ENCODE measurements at regions not wholly inside any gene's neighbourhood (a gene's known extent, or its start where the extent isn't known, plus 50 kb on each side); places are given as distances from the start of the nearest gene placed in this dataset.

DNA sequence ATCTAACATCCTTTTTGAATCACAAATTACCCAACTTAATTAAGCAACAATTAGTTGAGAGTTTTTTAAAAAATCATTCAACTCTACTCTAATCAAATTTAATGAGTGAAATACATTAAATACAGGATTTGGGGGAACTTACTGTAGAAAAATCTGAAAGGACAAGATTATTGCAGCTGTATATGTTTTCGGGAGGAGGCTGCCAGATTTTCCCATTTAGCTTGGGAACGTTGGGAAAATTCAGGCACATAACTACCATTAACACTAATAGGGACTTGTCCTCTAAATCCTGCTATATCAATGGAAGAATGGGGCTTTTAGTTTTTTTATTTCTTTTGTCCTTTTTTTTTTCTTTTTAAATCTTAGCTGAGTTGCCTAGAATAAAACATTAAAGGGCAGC is 691.4 kb upstream of the FZD8 start:
- Histone ChIP-seq H3K9ac (ENCODE audit: control insufficient read depth, insufficient read depth, low read length) (no peak overlapping the region), H3K9me3 (replicated peaks; ENCODE audit: control insufficient read depth, insufficient read depth, low read length) (no peaks in the 10 kb centered on the region), H3K4me2 (ENCODE audit: control insufficient read depth, insufficient read depth) (no peak overlapping the region), H3K27ac (ENCODE audit: control insufficient read depth, insufficient read depth) (no peak overlapping the region), H2AFZ (ENCODE audit: control insufficient read depth, low read depth, low read length) (no peak overlapping the region), H4K20me1 (ENCODE audit: control insufficient read depth, insufficient read depth) (no peaks in the 10 kb centered on the region), H3K4me1 (ENCODE audit: control insufficient read depth, insufficient read depth, low read length) (no peaks in the 10 kb centered on the region), H3K79me2 (ENCODE audit: control insufficient read depth, insufficient read depth, low read length) (no peaks in the 10 kb centered on the region), H3K36me3 (ENCODE audit: control insufficient read depth in 2 of 2, insufficient read depth in 2 of 2, low read length in 1 of 2) (no peaks in the 10 kb centered on the region), H3K27me3 (replicated peaks in 1 of 2; ENCODE audit: control insufficient read depth in 2 of 2, insufficient read depth in 2 of 2, low read length in 1 of 2) (no peaks in the 10 kb centered on the region), H3K4me3 (no peak overlapping the region)
- intact Hi-C loops (cut with micrococcal nuclease; ENCODE audit: unreplicated experiment) = no loop called here
- WGBS (ENCODE audit: insufficient coverage, insufficient replicate concordance, low lambda C conversion rate, missing lambda C conversion rate) = 11% methylated on average over 2 of the region's 2 CpGs
- SMC1A ChIA-PET (ENCODE audit: uncharacterized antibody, unreplicated experiment) = no interaction called here
- ATAC-seq = no peak
- no peak for TF ChIP-seq NFYA (IDR thresholded peaks at IDR 0.05; ENCODE audit: borderline replicate concordance, low read depth, low read length)
- TF ChIP-seq JUNB (IDR thresholded peaks at IDR 0.05) = no peak
- TF ChIP-seq KDM1A (IDR thresholded peaks at IDR 0.05; ENCODE audit: borderline replicate concordance) = no peak
- TF ChIP-seq SMARCA5 (IDR thresholded peaks at IDR 0.05) = no peak
- TF ChIP-seq, protein P1, sequence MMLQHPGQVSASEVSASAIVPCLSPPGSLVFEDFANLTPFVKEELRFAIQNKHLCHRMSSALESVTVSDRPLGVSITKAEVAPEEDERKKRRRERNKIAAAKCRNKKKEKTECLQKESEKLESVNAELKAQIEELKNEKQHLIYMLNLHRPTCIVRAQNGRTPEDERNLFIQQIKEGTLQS (IDR thresholded peaks at IDR 0.05; ENCODE audit: borderline replicate concordance, extremely low read depth, low read depth, low read length) = no peak
- TF ChIP-seq PML (IDR thresholded peaks at IDR 0.05; ENCODE audit: low read length) = no peak
- TF ChIP-seq IKZF1 (conservative IDR thresholded peaks at IDR 0.05) = no peak
- TF ChIP-seq CHD1 (IDR thresholded peaks at IDR 0.05; ENCODE audit: low read depth, low read length) = no peak
- no peak for DNase-seq (ENCODE audit: low read depth, low spot score)
- RAD21 ChIA-PET (ENCODE audit: unreplicated experiment) = no interaction called here
- POLR2A ChIA-PET = no interaction called here
- in situ Hi-C loops (cut with MboI) = no loop called here
- BruUV-seq (replicated peaks) = no TSS peak
- CTCF ChIA-PET = no interaction called here
- FAIRE-seq = no peak

DNA sequence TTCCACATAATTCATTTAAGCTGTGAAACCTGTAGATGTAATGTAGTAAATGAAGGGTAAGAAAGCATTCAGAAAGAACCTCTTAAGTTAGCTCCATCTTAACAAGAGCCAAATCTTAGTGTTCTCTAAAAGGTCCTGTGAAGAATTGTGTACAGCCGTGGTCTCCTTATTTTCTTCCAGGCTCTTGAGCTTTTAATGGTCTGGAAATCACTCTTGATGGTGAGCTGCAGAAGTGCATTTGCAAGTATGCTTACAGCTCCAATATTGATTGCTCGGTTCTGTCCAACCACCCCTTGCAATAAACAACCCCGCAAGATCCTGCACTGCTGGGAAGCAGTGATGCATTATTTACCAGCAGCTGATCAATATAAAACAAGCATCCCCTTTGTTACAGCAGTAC is 690.8 kb upstream of the FZD8 start:
- 6% methylated on average over 3 of the region's 3 CpGs for WGBS (ENCODE audit: insufficient coverage, insufficient replicate concordance, low lambda C conversion rate, missing lambda C conversion rate)
- in situ Hi-C loops (cut with MboI) (no loop called here), intact Hi-C loops (cut with micrococcal nuclease; ENCODE audit: unreplicated experiment) (no loop called here)
- H3K9me3 ChIP-seq (replicated peaks; ENCODE audit: control insufficient read depth, insufficient read depth, low read length) = no peaks in the 10 kb centered on the region
- no TSS peak for BruUV-seq (replicated peaks)
- H3K79me2 ChIP-seq (ENCODE audit: control insufficient read depth, insufficient read depth, low read length) = no peaks in the 10 kb centered on the region
- H3K27me3 ChIP-seq (replicated peaks in 1 of 2; ENCODE audit: control insufficient read depth in 2 of 2, insufficient read depth in 2 of 2, low read length in 1 of 2) = no peaks in the 10 kb centered on the region
- H3K4me2 ChIP-seq (ENCODE audit: control insufficient read depth, insufficient read depth) = no peak overlapping the region
- RAD21 ChIA-PET (ENCODE audit: unreplicated experiment) = no interaction called here
- no peak overlapping the region for H2AFZ ChIP-seq (ENCODE audit: control insufficient read depth, low read depth, low read length)
- CTCF ChIA-PET = no interaction called here
- DNase-seq (ENCODE audit: low read depth, low spot score) = no peak
- SMC1A ChIA-PET (ENCODE audit: uncharacterized antibody, unreplicated experiment) = interaction anchor here (0.9 kb wide), 1 partner anchor 10 kb away, joined by 3 read pairs; no protein-coding TSS in a partner anchor
- ATAC-seq = no peak
- FAIRE-seq = no peak
- no peak overlapping the region for H3K4me3 ChIP-seq
- no peak overlapping the region for H3K27ac ChIP-seq (ENCODE audit: control insufficient read depth, insufficient read depth)
- no peak overlapping the region for H3K9ac ChIP-seq (ENCODE audit: control insufficient read depth, insufficient read depth, low read length)
- no peaks in the 10 kb centered on the region for H4K20me1 ChIP-seq (ENCODE audit: control insufficient read depth, insufficient read depth)
- POLR2A ChIA-PET = no interaction called here
- no peaks in the 10 kb centered on the region for H3K36me3 ChIP-seq (ENCODE audit: control insufficient read depth in 2 of 2, insufficient read depth in 2 of 2, low read length in 1 of 2)
- H3K4me1 ChIP-seq (ENCODE audit: control insufficient read depth, insufficient read depth, low read length) = no peaks in the 10 kb centered on the region
- TF ChIP-seq IKZF2 (IDR thresholded peaks at IDR 0.05) (no peak), PAX8 (IDR thresholded peaks at IDR 0.05) (no peak), CREB1 (IDR thresholded peaks at IDR 0.05; ENCODE audit: low read depth) (no peak), IRF4 (IDR thresholded peaks at IDR 0.05; ENCODE audit: low read depth, low read length) (no peak), MYC (IDR thresholded peaks at IDR 0.05; ENCODE audit: insufficient read depth, insufficient read length, insufficient replicate concordance, low read length, severe bottlenecking) (no peak), EZH2 (IDR thresholded peaks at IDR 0.05; ENCODE audit: borderline replicate concordance, control insufficient read depth, low read depth, low read length) (no peak), CEBPB (IDR thresholded peaks at IDR 0.05; ENCODE audit: borderline replicate concordance in 1 of 2, low read depth in 2 of 2, low read length in 2 of 2) (no peak), RCOR1 (conservative IDR thresholded peaks at IDR 0.05; ENCODE audit: low read depth, low read length) (no peak), HDAC6 (IDR thresholded peaks at IDR 0.05; ENCODE audit: unreplicated experiment) (no peak)
- TF ChIP-seq, protein P2, sequence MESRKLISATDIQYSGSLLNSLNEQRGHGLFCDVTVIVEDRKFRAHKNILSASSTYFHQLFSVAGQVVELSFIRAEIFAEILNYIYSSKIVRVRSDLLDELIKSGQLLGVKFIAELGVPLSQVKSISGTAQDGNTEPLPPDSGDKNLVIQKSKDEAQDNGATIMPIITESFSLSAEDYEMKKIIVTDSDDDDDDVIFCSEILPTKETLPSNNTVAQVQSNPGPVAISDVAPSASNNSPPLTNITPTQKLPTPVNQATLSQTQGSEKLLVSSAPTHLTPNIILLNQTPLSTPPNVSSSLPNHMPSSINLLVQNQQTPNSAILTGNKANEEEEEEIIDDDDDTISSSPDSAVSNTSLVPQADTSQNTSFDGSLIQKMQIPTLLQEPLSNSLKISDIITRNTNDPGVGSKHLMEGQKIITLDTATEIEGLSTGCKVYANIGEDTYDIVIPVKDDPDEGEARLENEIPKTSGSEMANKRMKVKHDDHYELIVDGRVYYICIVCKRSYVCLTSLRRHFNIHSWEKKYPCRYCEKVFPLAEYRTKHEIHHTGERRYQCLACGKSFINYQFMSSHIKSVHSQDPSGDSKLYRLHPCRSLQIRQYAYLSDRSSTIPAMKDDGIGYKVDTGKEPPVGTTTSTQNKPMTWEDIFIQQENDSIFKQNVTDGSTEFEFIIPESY (IDR thresholded peaks at IDR 0.05) = no peak
